ENCODE measurements at regions not wholly inside any gene's neighbourhood (a gene's known extent, or its start where the extent isn't known, plus 50 kb on each side); places are given as distances from the start of the nearest gene placed in this dataset.

DNA sequence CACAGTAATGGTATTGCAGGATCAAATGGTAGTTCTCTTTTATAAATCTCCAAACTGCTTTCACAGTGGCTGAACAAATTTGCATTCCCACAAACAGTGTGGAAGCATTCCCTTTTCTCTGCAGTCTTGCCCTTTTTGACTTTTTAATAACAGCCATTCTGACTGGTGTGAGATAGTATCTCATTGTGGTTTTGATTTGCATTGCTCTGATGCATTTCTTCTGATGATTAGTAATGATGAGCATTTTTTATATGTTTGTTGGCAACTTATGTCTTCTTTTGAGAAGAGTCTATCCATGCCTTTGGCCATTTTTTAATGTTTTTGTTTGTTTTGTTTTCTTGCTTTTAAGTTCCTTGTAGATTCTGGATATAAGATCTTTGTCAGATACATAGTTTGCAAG lies 316.1 kb upstream of the TMCO5A start:
- Histone ChIP-seq H3K36me3 (no peaks in the 10 kb centered on the region), H3K4me3 (no peak overlapping the region), H3K27me3 (replicated peaks; ENCODE audit: insufficient read depth) (no peaks in the 10 kb centered on the region), H3K9me3 (no peaks in the 10 kb centered on the region), H3K4me1 (ENCODE audit: control insufficient read depth in 1 of 2, low read depth in 2 of 2) (no peaks in the 10 kb centered on the region), H3K27ac (no peak overlapping the region)
- TF ChIP-seq, protein P1, sequence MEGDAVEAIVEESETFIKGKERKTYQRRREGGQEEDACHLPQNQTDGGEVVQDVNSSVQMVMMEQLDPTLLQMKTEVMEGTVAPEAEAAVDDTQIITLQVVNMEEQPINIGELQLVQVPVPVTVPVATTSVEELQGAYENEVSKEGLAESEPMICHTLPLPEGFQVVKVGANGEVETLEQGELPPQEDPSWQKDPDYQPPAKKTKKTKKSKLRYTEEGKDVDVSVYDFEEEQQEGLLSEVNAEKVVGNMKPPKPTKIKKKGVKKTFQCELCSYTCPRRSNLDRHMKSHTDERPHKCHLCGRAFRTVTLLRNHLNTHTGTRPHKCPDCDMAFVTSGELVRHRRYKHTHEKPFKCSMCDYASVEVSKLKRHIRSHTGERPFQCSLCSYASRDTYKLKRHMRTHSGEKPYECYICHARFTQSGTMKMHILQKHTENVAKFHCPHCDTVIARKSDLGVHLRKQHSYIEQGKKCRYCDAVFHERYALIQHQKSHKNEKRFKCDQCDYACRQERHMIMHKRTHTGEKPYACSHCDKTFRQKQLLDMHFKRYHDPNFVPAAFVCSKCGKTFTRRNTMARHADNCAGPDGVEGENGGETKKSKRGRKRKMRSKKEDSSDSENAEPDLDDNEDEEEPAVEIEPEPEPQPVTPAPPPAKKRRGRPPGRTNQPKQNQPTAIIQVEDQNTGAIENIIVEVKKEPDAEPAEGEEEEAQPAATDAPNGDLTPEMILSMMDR (IDR thresholded peaks at IDR 0.05) = no peak
- ATAC-seq (ENCODE audit: insufficient number of reproducible peaks, low FRiP score, low read depth) (no peak), DNase-seq (ENCODE audit: low spot score) (no peak)

DNA sequence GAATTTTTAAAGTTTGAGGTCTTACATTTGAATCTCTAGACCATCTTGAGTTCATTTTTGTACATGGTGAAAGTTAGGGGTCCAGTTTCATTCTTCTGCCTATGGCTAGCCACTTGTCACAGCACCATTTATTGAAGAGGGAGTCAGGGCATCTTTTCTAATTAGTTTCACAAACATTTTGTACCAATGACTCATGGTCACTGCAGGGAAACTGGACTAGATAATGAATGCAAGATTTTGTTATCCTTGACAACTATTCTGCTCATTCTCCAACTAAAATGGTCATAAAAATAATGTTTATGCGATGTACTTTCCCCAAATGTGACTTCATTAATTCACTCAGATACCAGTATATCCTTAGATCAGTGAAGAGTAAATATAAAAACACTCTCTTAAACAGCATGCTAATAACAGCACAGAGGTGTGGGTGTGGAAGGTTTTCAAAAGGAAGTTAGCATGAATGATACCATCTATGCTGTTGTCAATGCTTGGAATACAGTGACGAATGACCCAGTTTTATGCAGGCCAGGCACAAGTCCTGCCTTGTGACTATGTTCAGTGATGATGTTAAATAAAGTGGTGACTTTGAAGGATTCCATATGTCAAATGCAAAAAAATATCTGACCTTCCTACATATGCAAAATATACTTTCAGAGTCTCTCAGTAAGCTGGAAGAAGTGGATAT lies 314.9 kb upstream of the TMCO5A start:
- Histone ChIP-seq H3K4me3 (no peak overlapping the region), H3K27me3 (replicated peaks; ENCODE audit: insufficient read depth) (no peaks in the 10 kb centered on the region), H3K9me3 (no peaks in the 10 kb centered on the region), H3K27ac (no peak overlapping the region), H3K4me1 (ENCODE audit: control insufficient read depth in 1 of 2, low read depth in 2 of 2) (no peaks in the 10 kb centered on the region), H3K36me3 (no peaks in the 10 kb centered on the region)
- ATAC-seq (ENCODE audit: insufficient number of reproducible peaks, low FRiP score, low read depth) (no peak), DNase-seq (ENCODE audit: low spot score) (no peak)
- TF ChIP-seq, protein P1 (IDR thresholded peaks at IDR 0.05) = no peak

DNA sequence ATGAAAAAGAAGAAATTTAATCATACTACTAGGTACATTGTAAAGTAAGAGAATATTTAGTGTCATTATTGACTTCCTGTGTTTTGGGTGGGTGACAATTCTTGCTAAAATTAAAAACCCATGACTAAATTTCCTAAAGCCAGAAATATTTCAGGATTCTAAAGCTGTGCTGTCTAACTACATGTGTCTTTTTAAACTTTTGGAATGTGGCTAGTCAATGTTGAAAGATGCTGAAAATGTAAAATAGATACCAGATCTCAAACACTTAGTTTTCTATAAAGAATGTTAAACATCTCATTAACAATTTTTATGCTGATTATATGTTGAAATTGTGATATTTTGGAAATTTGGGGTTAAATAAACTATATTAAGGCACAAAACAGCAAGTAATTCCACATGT lies 308.9 kb upstream of the TMCO5A start:
- no peak overlapping the region for H3K27ac ChIP-seq
- TF ChIP-seq, protein P1 (IDR thresholded peaks at IDR 0.05) = no peak
- ATAC-seq (ENCODE audit: insufficient number of reproducible peaks, low FRiP score, low read depth) (no peak), DNase-seq (ENCODE audit: low spot score) (no peak)
- H3K36me3 ChIP-seq = no peaks in the 10 kb centered on the region
- H3K27me3 ChIP-seq (replicated peaks; ENCODE audit: insufficient read depth) = no peaks in the 10 kb centered on the region
- H3K4me1 ChIP-seq (ENCODE audit: control insufficient read depth in 1 of 2, low read depth in 2 of 2) = no peaks in the 10 kb centered on the region
- no peak overlapping the region for H3K4me3 ChIP-seq
- H3K9me3 ChIP-seq = no peaks in the 10 kb centered on the region

DNA sequence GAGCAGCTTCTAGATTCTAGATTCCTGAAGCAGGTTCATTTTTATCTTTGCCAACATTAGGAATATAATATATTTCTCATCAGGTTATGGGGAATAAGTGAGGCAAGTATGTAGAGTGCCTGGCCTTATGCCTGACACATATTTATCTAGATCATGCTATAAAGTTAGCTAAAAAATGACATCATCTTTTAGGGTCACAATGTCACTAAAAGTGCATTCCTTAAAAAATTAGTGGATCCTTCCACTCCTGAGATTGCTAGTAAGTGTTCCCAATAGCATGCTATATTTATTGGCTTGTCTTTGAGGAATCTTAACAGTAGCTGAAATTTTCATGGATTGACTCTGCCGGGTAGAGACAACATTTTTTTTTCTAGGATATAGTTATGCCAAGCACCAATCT lies 305.9 kb upstream of the TMCO5A start:
- TF ChIP-seq, protein P1 (IDR thresholded peaks at IDR 0.05) = no peak
- Histone ChIP-seq H3K27ac (no peak overlapping the region), H3K4me3 (no peak overlapping the region), H3K36me3 (no peaks in the 10 kb centered on the region), H3K9me3 (no peaks in the 10 kb centered on the region), H3K4me1 (ENCODE audit: control insufficient read depth in 1 of 2, low read depth in 2 of 2) (no peaks in the 10 kb centered on the region), H3K27me3 (replicated peaks; ENCODE audit: insufficient read depth) (no peaks in the 10 kb centered on the region)
- ATAC-seq (ENCODE audit: insufficient number of reproducible peaks, low FRiP score, low read depth) = no peak
- DNase-seq (ENCODE audit: low spot score) = no peak

DNA sequence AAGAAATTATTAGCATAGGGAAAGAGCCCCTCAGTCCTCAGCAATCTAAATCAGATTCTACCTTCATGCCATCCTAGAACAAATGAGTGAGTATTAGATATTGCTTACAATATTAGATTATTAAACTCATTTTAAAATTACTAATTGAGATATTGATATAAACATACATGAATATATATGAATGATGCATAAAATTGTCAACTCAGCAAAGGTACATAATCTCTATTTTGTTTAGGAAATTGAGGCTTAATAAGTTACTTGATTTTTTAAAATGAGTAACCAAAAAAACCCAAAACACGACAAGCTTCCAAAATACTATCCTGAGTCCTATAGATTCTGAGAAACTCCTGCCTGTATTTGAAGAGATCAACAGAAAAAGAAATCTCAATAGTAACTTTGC lies 297.7 kb upstream of the TMCO5A start:
- no peak for ATAC-seq (ENCODE audit: insufficient number of reproducible peaks, low FRiP score, low read depth)
- Histone ChIP-seq H3K4me3 (no peak overlapping the region), H3K4me1 (ENCODE audit: control insufficient read depth in 1 of 2, low read depth in 2 of 2) (no peaks in the 10 kb centered on the region), H3K27ac (no peak overlapping the region), H3K27me3 (replicated peaks; ENCODE audit: insufficient read depth) (no peaks in the 10 kb centered on the region), H3K36me3 (no peaks in the 10 kb centered on the region), H3K9me3 (no peaks in the 10 kb centered on the region)
- no peak for DNase-seq (ENCODE audit: low spot score)
- TF ChIP-seq, protein P1 (IDR thresholded peaks at IDR 0.05) = no peak
